ENCODE measurements at regions not wholly inside any gene's neighbourhood (a gene's known extent, or its start where the extent isn't known, plus 50 kb on each side); places are given as distances from the start of the nearest gene placed in this dataset.

GRCh38 chr4:56251556-56251955 is 135.7 kb downstream of the AASDH start:
- ATAC-seq (ENCODE audit: low read depth in 2 of 2) (no peak), DNase-seq (no peak)
- Mint-ChIP-seq H3K4me3 (no peak overlapping the region), H3K4me1 (no peaks in the 10 kb centered on the region), H3K27me3 (peaks cover 16% of the 10 kb centered on the region), H3K36me3 (no peaks in the 10 kb centered on the region), H3K27ac (no peak overlapping the region), H3K9me3 (peaks cover 0 to 2% (median 0%) of the 10 kb centered on the region in 7 donors)
- Histone ChIP-seq H3K4me3 (ENCODE audit: low read depth, low read length) (no peak overlapping the region), H3K9me3 (ENCODE audit: control insufficient read depth in 2 of 2, low read length in 2 of 2) (no peaks in the 10 kb centered on the region), H3K36me3 (ENCODE audit: control insufficient read depth, insufficient read depth, low read length) (no peaks in the 10 kb centered on the region), H3K27me3 (ENCODE audit: control insufficient read depth, insufficient read depth, low read length) (peaks cover 5% of the 10 kb centered on the region), H3K27ac (ENCODE audit: insufficient read depth, low read length, poor library complexity, severe bottlenecking) (no peak overlapping the region), H3K4me1 (ENCODE audit: control insufficient read depth, insufficient read depth, low read length, poor library complexity, severe bottlenecking) (no peaks in the 10 kb centered on the region)

DNA sequence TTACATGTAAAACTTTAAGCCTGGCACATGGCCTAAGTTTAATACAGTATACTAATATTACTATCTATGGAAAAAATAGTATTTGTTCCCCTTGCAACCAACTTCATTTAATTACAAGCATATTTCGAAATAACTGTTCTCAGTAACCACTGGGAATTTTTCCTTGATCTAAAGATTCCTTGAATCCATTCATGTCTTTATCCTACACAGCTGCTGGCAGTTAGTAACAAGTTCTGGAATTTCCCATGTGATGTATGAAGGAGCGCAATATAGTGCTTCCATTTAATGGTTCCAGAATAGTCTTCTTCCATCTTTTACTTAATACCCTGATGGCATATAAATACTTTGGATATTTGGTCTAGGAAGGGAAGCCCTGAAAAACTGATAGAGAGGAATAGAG is 136.5 kb downstream of the AASDH start:
- H3K27ac ChIP-seq (ENCODE audit: insufficient read depth, low read length, poor library complexity, severe bottlenecking): no peak overlapping the region
- Mint-ChIP-seq H3K27ac (no peak overlapping the region), H3K4me3 (no peak overlapping the region), H3K4me1 (no peaks in the 10 kb centered on the region), H3K36me3 (no peaks in the 10 kb centered on the region), H3K27me3 (peaks cover 16% of the 10 kb centered on the region), H3K9me3 (peaks cover 0 to 2% (median 0%) of the 10 kb centered on the region in 7 donors)
- no peaks in the 10 kb centered on the region for H3K36me3 ChIP-seq (ENCODE audit: control insufficient read depth, insufficient read depth, low read length)
- DNase-seq: no peak
- no peaks in the 10 kb centered on the region for H3K9me3 ChIP-seq (ENCODE audit: control insufficient read depth in 2 of 2, low read length in 2 of 2)
- no peak for ATAC-seq (ENCODE audit: low read depth in 2 of 2)
- no peaks in the 10 kb centered on the region for H3K4me1 ChIP-seq (ENCODE audit: control insufficient read depth, insufficient read depth, low read length, poor library complexity, severe bottlenecking)
- H3K4me3 ChIP-seq (ENCODE audit: low read depth, low read length): no peak overlapping the region
- peaks cover 5% of the 10 kb centered on the region for H3K27me3 ChIP-seq (ENCODE audit: control insufficient read depth, insufficient read depth, low read length)

DNA sequence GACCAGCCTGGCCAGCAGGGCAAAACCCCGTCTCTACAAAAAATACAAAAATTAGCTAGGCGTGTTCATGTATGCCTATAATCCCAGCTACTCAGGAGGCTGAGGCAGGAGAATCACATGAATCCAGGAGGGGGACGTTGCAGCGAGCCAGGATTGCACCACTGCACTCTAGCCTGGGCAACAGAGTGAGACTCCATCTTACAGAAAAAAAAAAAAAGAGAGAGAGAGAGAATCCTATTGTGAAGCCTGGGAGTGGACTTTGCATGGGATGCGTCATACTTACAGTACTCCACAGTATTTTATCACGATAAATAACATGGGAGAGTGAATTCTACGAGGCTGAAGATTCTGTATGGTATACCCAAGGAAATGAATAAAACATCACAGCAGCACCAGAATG is 139.6 kb downstream of the AASDH start:
- no peak for DNase-seq

GRCh38 chr4:56246233-56246610 is 141.1 kb downstream of the AASDH start:
- H3K27ac Mint-ChIP-seq: no peak overlapping the region
- peaks cover 0 to 1% (median 0%) of the 10 kb centered on the region in 7 donors for H3K9me3 Mint-ChIP-seq
- H3K36me3 Mint-ChIP-seq: no peaks in the 10 kb centered on the region
- Histone ChIP-seq H3K4me1 (ENCODE audit: control insufficient read depth, insufficient read depth, low read length, poor library complexity, severe bottlenecking) (no peaks in the 10 kb centered on the region), H3K9me3 (ENCODE audit: control insufficient read depth in 2 of 2, low read length in 2 of 2) (no peaks in the 10 kb centered on the region), H3K4me3 (ENCODE audit: low read depth, low read length) (no peak overlapping the region), H3K27me3 (ENCODE audit: control insufficient read depth, insufficient read depth, low read length) (peaks cover 2% of the 10 kb centered on the region), H3K36me3 (ENCODE audit: control insufficient read depth, insufficient read depth, low read length) (no peaks in the 10 kb centered on the region), H3K27ac (ENCODE audit: insufficient read depth, low read length, poor library complexity, severe bottlenecking) (no peak overlapping the region)
- H3K4me3 Mint-ChIP-seq: no peak overlapping the region
- ATAC-seq (ENCODE audit: low read depth in 2 of 2) (no peak), DNase-seq (no peak)
- peaks cover 14% of the 10 kb centered on the region for H3K27me3 Mint-ChIP-seq
- H3K4me1 Mint-ChIP-seq: no peaks in the 10 kb centered on the region

More for the DNA sequence above, 139.6 kb downstream of the AASDH start:
- no peaks in the 10 kb centered on the region for H3K36me3 Mint-ChIP-seq
- no peak for ATAC-seq (ENCODE audit: low read depth in 2 of 2)
- no peaks in the 10 kb centered on the region for H3K4me1 Mint-ChIP-seq
- Histone ChIP-seq H3K4me1 (ENCODE audit: control insufficient read depth, insufficient read depth, low read length, poor library complexity, severe bottlenecking) (no peaks in the 10 kb centered on the region), H3K36me3 (ENCODE audit: control insufficient read depth, insufficient read depth, low read length) (no peaks in the 10 kb centered on the region), H3K27ac (ENCODE audit: insufficient read depth, low read length, poor library complexity, severe bottlenecking) (no peak overlapping the region), H3K4me3 (ENCODE audit: low read depth, low read length) (no peak overlapping the region), H3K9me3 (ENCODE audit: control insufficient read depth in 2 of 2, low read length in 2 of 2) (no peaks in the 10 kb centered on the region), H3K27me3 (ENCODE audit: control insufficient read depth, insufficient read depth, low read length) (peaks cover 6% of the 10 kb centered on the region)
- peaks cover 0 to 1% (median 0%) of the 10 kb centered on the region in 7 donors for H3K9me3 Mint-ChIP-seq
- peaks cover 16% of the 10 kb centered on the region for H3K27me3 Mint-ChIP-seq
- no peak overlapping the region for H3K4me3 Mint-ChIP-seq
- no peak overlapping the region for H3K27ac Mint-ChIP-seq

GRCh38 chr4:56245547-56246232 is 141.6 kb downstream of the AASDH start:
- Histone ChIP-seq H3K9me3 (ENCODE audit: control insufficient read depth in 2 of 2, low read length in 2 of 2) (no peaks in the 10 kb centered on the region), H3K4me3 (ENCODE audit: low read depth, low read length) (no peak overlapping the region), H3K36me3 (ENCODE audit: control insufficient read depth, insufficient read depth, low read length) (no peaks in the 10 kb centered on the region), H3K27me3 (ENCODE audit: control insufficient read depth, insufficient read depth, low read length) (peaks cover 2% of the 10 kb centered on the region), H3K27ac (ENCODE audit: insufficient read depth, low read length, poor library complexity, severe bottlenecking) (no peak overlapping the region), H3K4me1 (ENCODE audit: control insufficient read depth, insufficient read depth, low read length, poor library complexity, severe bottlenecking) (no peaks in the 10 kb centered on the region)
- Mint-ChIP-seq H3K9me3 (peaks cover 0 to 1% (median 0%) of the 10 kb centered on the region in 7 donors), H3K4me3 (no peak overlapping the region), H3K36me3 (no peaks in the 10 kb centered on the region), H3K27ac (no peak overlapping the region), H3K27me3 (peaks cover 17% of the 10 kb centered on the region), H3K4me1 (no peaks in the 10 kb centered on the region)
- no peak for DNase-seq
- ATAC-seq (ENCODE audit: low read depth in 2 of 2): no peak

DNA sequence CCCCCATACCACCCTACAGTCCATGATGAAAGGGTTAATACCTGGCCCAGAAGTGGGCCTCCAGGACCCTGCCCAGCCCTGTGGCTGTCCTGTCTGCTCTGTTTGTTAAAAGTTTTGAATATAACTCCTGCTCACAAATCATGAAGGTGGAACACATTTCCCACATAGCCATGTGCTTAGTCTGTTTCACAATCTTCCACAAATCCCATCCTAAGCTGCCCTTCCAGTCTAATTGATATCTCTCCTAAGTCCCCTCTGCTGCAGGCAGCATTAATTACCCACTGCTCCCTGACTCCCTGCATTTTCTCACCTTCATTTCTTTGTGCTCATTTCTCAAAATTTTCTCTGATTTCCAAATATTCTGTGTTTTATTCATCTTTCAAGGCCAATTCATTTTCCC is 142.6 kb downstream of the AASDH start:
- H3K4me1 Mint-ChIP-seq: no peaks in the 10 kb centered on the region
- no peaks in the 10 kb centered on the region for H3K4me1 ChIP-seq (ENCODE audit: control insufficient read depth, insufficient read depth, low read length, poor library complexity, severe bottlenecking)
- no peaks in the 10 kb centered on the region for H3K9me3 ChIP-seq (ENCODE audit: control insufficient read depth in 2 of 2, low read length in 2 of 2)
- H3K36me3 Mint-ChIP-seq: no peaks in the 10 kb centered on the region
- no peak overlapping the region for H3K27ac ChIP-seq (ENCODE audit: insufficient read depth, low read length, poor library complexity, severe bottlenecking)
- no peak overlapping the region for H3K4me3 ChIP-seq (ENCODE audit: low read depth, low read length)
- no peaks in the 10 kb centered on the region for H3K36me3 ChIP-seq (ENCODE audit: control insufficient read depth, insufficient read depth, low read length)
- H3K27me3 ChIP-seq (ENCODE audit: control insufficient read depth, insufficient read depth, low read length): peaks cover 2% of the 10 kb centered on the region
- no peak for DNase-seq
- H3K27me3 Mint-ChIP-seq: peaks cover 12% of the 10 kb centered on the region
- ATAC-seq (ENCODE audit: low read depth in 2 of 2): no peak
- no peak overlapping the region for H3K4me3 Mint-ChIP-seq
- H3K9me3 Mint-ChIP-seq: no peaks in the 10 kb centered on the region
- no peak overlapping the region for H3K27ac Mint-ChIP-seq

DNA sequence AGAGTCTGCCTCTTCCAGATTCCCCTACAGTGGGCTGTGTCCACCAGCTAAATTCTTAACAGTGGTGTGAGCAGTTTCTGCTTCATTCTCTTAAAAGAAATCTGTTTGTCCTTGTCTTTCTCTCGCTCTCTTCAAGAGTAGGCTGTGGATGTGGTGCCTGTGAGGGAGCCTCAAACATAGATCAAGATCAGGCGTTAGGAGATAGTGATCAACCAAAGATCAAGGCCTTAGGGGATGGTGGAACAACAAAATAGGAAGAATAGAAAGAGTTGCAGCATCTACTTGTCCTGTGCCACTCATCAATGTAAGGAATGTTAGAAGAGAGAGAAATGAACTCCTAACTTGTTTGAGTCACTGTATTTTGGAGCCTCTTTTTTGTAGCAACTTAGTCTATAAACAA is 144.2 kb downstream of the AASDH start:
- Mint-ChIP-seq H3K4me3 (no peak overlapping the region), H3K9me3 (no peaks in the 10 kb centered on the region), H3K27ac (no peak overlapping the region), H3K36me3 (no peaks in the 10 kb centered on the region), H3K27me3 (peaks cover 12% of the 10 kb centered on the region), H3K4me1 (no peaks in the 10 kb centered on the region)
- Histone ChIP-seq H3K4me3 (ENCODE audit: low read depth, low read length) (no peak overlapping the region), H3K27ac (ENCODE audit: insufficient read depth, low read length, poor library complexity, severe bottlenecking) (no peak overlapping the region), H3K27me3 (ENCODE audit: control insufficient read depth, insufficient read depth, low read length) (peaks cover 2% of the 10 kb centered on the region), H3K4me1 (ENCODE audit: control insufficient read depth, insufficient read depth, low read length, poor library complexity, severe bottlenecking) (no peaks in the 10 kb centered on the region), H3K9me3 (ENCODE audit: control insufficient read depth in 2 of 2, low read length in 2 of 2) (no peaks in the 10 kb centered on the region), H3K36me3 (ENCODE audit: control insufficient read depth, insufficient read depth, low read length) (no peaks in the 10 kb centered on the region)
- DNase-seq (no peak), ATAC-seq (ENCODE audit: low read depth in 2 of 2) (no peak)

DNA sequence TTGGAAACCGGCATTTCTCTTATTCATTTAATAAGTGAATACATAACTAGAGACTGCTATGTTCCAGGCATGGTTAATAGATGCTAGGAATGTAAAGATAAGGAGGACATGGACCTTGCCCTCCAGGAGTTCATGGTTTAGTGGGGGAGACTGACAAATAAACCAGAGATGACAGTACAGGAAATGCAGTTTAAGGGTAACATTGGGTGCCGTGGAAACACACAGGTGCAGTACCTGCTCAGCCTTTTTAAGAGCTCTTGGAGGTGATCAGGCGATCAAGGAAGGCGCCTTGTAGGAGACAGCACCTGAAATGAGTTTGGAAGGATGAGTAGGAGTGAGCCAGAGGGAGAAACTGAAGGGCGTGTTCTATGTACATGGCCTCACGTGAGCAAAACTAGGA is 145.8 kb downstream of the AASDH start:
- Histone ChIP-seq H3K36me3 (ENCODE audit: control insufficient read depth, insufficient read depth, low read length) (no peaks in the 10 kb centered on the region), H3K9me3 (ENCODE audit: control insufficient read depth in 2 of 2, low read length in 2 of 2) (no peaks in the 10 kb centered on the region), H3K27ac (ENCODE audit: insufficient read depth, low read length, poor library complexity, severe bottlenecking) (no peak overlapping the region), H3K27me3 (ENCODE audit: control insufficient read depth, insufficient read depth, low read length) (peaks cover 2% of the 10 kb centered on the region), H3K4me3 (ENCODE audit: low read depth, low read length) (no peak overlapping the region), H3K4me1 (ENCODE audit: control insufficient read depth, insufficient read depth, low read length, poor library complexity, severe bottlenecking) (no peaks in the 10 kb centered on the region)
- H3K27me3 Mint-ChIP-seq: peaks cover 12% of the 10 kb centered on the region
- H3K27ac Mint-ChIP-seq: no peak overlapping the region
- H3K9me3 Mint-ChIP-seq: no peaks in the 10 kb centered on the region
- no peak for ATAC-seq (ENCODE audit: low read depth in 2 of 2)
- DNase-seq: no peak
- H3K4me3 Mint-ChIP-seq: no peak overlapping the region
- H3K36me3 Mint-ChIP-seq: no peaks in the 10 kb centered on the region
- no peaks in the 10 kb centered on the region for H3K4me1 Mint-ChIP-seq

All from CD4-positive, CD25-positive, alpha-beta regulatory T cell (primary cell).